HL-60 (cell line): ENCODE measurements at regions not wholly inside any gene's neighbourhood (a gene's known extent, or its start where the extent isn't known, plus 50 kb on each side); places are given as distances from the start of the nearest gene placed in this dataset.

ENCODE experiments used
- DNase-seq, 2 experiments: peaks; one replicate each; pipeline ENCODE4 v3.0.0-alpha.2; 2010 to 2020; ENCODE audit warnings: low read depth in 1 of 2, low spot score in 1 of 2
- H3K27ac ChIP-seq: fragments of 250-450 bp; sonication (Bioruptor Pico); replicated peaks from 2 replicates; pipeline ENCODE4 v1.5.1; 2020; ENCODE audit warnings: mild to moderate bottlenecking, moderate library complexity
- H3K27me3 ChIP-seq: fragments of 250-450 bp; sonication (Bioruptor Pico); 2 replicates; pipeline ENCODE4 v1.5.1; 2021; ENCODE audit warnings: mild to moderate bottlenecking, moderate library complexity; ENCODE audit not compliant: insufficient read depth, poor library complexity, severe bottlenecking
- H3K4me3 ChIP-seq: replicated peaks from 2 replicates; pipeline ENCODE4 v1.5.1; 2011; ENCODE audit warnings: mild to moderate bottlenecking, control low read depth, low read length; ENCODE audit not compliant: insufficient read depth
- GABPA ChIP-seq: IDR thresholded peaks from 2 replicates; pipeline ENCODE4 v1.6.1; 2012; ENCODE audit warnings: low read depth
- POLR2AphosphoS5 ChIP-seq: IDR thresholded peaks from 2 replicates; pipeline ENCODE4 v1.6.1; 2012; ENCODE audit warnings: low read depth
- SPI1 ChIP-seq: IDR thresholded peaks from 2 replicates; pipeline ENCODE4 v1.6.1; 2012; ENCODE audit warnings: low read depth, mild to moderate bottlenecking, borderline replicate concordance
- TF ChIP-seq, protein P1 (sequence below): IDR thresholded peaks from one replicate; pipeline ENCODE4 v1.5.1; 2011; ENCODE audit warnings: low read length, control low read depth, inconsistent platforms; ENCODE audit not compliant: insufficient read depth
- TF ChIP-seq, protein P2 (sequence below): IDR thresholded peaks from 2 replicates; pipeline ENCODE4 v1.6.1; 2012; ENCODE audit warnings: low read depth; ENCODE audit not compliant: insufficient replicate concordance

DNA sequence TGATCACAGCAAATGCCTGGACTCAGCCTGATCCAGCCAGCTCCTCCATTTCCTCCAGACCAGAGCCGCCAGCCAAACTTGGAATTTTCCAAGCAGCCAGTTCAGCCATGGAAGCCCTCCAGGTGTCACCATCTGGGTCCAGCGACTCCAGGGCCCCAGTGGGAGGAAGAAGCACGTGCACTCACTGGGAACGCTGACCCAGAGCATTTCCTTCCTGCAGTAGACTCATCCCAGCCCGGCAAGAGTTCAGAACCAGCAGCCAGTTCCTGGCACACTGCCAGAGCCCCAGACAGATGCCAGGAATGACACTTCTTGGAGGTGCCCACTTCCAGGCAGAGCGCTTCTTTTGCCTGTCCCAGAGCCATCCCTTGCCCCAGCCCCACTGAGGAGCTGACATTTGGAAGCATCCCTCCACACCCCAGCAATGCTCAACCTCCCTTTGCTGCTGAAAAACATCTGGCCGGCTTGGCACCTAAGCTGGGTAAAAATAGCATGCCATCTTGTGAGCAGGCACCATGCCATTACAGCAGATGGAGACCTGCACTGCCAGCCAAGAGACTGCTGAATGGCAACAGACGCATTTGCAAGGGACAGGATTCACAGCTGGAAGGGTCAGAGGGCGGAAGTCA is 460.3 kb upstream of the PROK2 start:
- no peak for DNase-seq
- H3K27ac ChIP-seq: no peak overlapping the region

DNA sequence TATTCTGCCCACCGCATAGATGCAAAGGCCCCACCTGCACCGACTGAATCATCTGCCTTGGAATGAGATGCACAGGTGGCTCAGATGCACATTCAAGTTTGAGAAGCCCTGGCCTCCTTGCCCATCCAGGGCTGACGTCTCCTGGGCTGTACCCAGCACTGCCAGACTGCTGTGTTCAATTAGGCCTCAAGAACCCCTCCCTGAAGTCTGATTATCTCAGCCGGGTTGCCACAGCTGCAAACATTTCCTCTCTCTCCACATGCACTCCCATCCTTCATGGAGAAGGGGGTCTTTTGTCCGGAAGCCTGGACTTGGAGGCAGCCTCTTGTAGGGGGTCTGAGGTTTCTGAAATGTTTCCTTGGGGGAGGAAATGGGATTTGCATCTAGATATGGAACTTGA is 459.4 kb upstream of the PROK2 start:
- no peaks in the 10 kb centered on the region for H3K27me3 ChIP-seq
- H3K27ac ChIP-seq: no peak overlapping the region
- no peak for DNase-seq
- TF ChIP-seq POLR2AphosphoS5: no peak
- TF ChIP-seq GABPA: no peak
- TF ChIP-seq SPI1: no peak
- TF ChIP-seq, protein P1, sequence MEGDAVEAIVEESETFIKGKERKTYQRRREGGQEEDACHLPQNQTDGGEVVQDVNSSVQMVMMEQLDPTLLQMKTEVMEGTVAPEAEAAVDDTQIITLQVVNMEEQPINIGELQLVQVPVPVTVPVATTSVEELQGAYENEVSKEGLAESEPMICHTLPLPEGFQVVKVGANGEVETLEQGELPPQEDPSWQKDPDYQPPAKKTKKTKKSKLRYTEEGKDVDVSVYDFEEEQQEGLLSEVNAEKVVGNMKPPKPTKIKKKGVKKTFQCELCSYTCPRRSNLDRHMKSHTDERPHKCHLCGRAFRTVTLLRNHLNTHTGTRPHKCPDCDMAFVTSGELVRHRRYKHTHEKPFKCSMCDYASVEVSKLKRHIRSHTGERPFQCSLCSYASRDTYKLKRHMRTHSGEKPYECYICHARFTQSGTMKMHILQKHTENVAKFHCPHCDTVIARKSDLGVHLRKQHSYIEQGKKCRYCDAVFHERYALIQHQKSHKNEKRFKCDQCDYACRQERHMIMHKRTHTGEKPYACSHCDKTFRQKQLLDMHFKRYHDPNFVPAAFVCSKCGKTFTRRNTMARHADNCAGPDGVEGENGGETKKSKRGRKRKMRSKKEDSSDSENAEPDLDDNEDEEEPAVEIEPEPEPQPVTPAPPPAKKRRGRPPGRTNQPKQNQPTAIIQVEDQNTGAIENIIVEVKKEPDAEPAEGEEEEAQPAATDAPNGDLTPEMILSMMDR: no peak
- TF ChIP-seq, protein P2, sequence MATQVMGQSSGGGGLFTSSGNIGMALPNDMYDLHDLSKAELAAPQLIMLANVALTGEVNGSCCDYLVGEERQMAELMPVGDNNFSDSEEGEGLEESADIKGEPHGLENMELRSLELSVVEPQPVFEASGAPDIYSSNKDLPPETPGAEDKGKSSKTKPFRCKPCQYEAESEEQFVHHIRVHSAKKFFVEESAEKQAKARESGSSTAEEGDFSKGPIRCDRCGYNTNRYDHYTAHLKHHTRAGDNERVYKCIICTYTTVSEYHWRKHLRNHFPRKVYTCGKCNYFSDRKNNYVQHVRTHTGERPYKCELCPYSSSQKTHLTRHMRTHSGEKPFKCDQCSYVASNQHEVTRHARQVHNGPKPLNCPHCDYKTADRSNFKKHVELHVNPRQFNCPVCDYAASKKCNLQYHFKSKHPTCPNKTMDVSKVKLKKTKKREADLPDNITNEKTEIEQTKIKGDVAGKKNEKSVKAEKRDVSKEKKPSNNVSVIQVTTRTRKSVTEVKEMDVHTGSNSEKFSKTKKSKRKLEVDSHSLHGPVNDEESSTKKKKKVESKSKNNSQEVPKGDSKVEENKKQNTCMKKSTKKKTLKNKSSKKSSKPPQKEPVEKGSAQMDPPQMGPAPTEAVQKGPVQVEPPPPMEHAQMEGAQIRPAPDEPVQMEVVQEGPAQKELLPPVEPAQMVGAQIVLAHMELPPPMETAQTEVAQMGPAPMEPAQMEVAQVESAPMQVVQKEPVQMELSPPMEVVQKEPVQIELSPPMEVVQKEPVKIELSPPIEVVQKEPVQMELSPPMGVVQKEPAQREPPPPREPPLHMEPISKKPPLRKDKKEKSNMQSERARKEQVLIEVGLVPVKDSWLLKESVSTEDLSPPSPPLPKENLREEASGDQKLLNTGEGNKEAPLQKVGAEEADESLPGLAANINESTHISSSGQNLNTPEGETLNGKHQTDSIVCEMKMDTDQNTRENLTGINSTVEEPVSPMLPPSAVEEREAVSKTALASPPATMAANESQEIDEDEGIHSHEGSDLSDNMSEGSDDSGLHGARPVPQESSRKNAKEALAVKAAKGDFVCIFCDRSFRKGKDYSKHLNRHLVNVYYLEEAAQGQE: no peak
- H3K4me3 ChIP-seq: no peak overlapping the region

More for the DNA sequence above, 460.3 kb upstream of the PROK2 start:
- TF ChIP-seq, protein P2: no peak
- no peak for TF ChIP-seq GABPA
- TF ChIP-seq POLR2AphosphoS5: no peak
- TF ChIP-seq SPI1: no peak
- TF ChIP-seq, protein P1: no peak
- Histone ChIP-seq H3K4me3 (no peak overlapping the region), H3K27me3 (no peaks in the 10 kb centered on the region)

DNA sequence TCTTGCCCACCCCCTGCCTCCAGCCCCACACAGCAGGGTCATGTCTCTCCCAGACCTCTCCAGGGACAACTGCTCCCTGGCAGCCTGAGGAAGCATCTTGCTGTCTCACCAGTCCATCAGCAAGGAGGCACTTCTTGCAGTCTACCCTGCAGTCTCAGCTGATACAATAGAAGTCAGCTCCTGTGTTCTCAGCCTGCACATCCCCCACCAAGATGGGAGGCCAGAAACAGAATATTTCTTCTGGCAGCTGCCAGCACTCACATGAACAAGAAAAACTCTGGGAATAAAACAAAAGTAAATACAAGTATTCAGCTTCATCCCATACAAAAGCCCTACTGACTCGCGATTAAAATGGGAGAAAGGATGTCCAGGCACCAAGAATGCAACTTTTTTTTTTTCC is 457.4 kb upstream of the PROK2 start:
- Histone ChIP-seq H3K27ac (no peak overlapping the region), H3K4me3 (no peak overlapping the region), H3K27me3 (no peaks in the 10 kb centered on the region)
- TF ChIP-seq, protein P2: no peak
- TF ChIP-seq POLR2AphosphoS5 (no peak), GABPA (no peak), SPI1 (no peak)
- TF ChIP-seq, protein P1: no peak
- no peak for DNase-seq
